ENCODE measurements at regions not wholly inside any gene's neighbourhood (a gene's known extent, or its start where the extent isn't known, plus 50 kb on each side); places are given as distances from the start of the nearest gene placed in this dataset.

- H3K4me2 ChIP-seq (ENCODE audit: low read length): no peak overlapping the region
- H3K9me3 ChIP-seq (ENCODE audit: low read length): no peaks in the 10 kb centered on the region
- TF ChIP-seq RAD21 (conservative IDR thresholded peaks at IDR 0.05): no peak
- no peak for TF ChIP-seq EP300 (conservative IDR thresholded peaks at IDR 0.05; ENCODE audit: poor library complexity, severe bottlenecking)
- no peaks in the 10 kb centered on the region for H3K27me3 ChIP-seq (ENCODE audit: insufficient read depth, low read depth, low read length)
- H3K9me2 ChIP-seq (ENCODE audit: insufficient read depth, low read length): no peaks in the 10 kb centered on the region
- no peaks in the 10 kb centered on the region for H3F3A ChIP-seq (ENCODE audit: insufficient read depth, low read length, poor library complexity, severe bottlenecking)
- no peaks in the 10 kb centered on the region for H4K20me1 ChIP-seq (ENCODE audit: insufficient read depth)
- no peaks in the 10 kb centered on the region for H3K79me2 ChIP-seq (replicated peaks; ENCODE audit: insufficient read depth, low read length)
- H3K27ac ChIP-seq (ENCODE audit: low read length): no peak overlapping the region
- no peak overlapping the region for H3K4me3 ChIP-seq (ENCODE audit: low read length)
- no peaks in the 10 kb centered on the region for H3K36me3 ChIP-seq (ENCODE audit: insufficient read depth, low read length)
- H3K9ac ChIP-seq (ENCODE audit: low read length): no peak overlapping the region
- no peak overlapping the region for H2AFZ ChIP-seq (ENCODE audit: low read depth, low read length)
Observed at GRCh38 chr12:23361971-23362370, 587.5 kb downstream of the SOX5 start.

- H3K4me3 ChIP-seq (ENCODE audit: low read length): no peak overlapping the region
- TF ChIP-seq CTCF (IDR thresholded peaks at IDR 0.05; ENCODE audit: poor library complexity, severe bottlenecking) (no peak), MXI1 (conservative IDR thresholded peaks at IDR 0.05; ENCODE audit: poor library complexity, severe bottlenecking) (no peak), TAF1 (IDR thresholded peaks at IDR 0.05; ENCODE audit: low read depth) (no peak), POLR2AphosphoS5 (IDR thresholded peaks at IDR 0.05) (no peak), EZH2 (IDR thresholded peaks at IDR 0.05; ENCODE audit: borderline replicate concordance, insufficient read depth, low read length, poor library complexity, severe bottlenecking) (no peak), RAD21 (conservative IDR thresholded peaks at IDR 0.05) (no peak)
- H3K36me3 ChIP-seq (ENCODE audit: insufficient read depth, low read length): no peaks in the 10 kb centered on the region
- no peaks in the 10 kb centered on the region for H3F3A ChIP-seq (ENCODE audit: insufficient read depth, low read length, poor library complexity, severe bottlenecking)
- H3K9me2 ChIP-seq (ENCODE audit: insufficient read depth, low read length): no peaks in the 10 kb centered on the region
- no peak overlapping the region for H3K9ac ChIP-seq (ENCODE audit: low read length)
- H3K9me3 ChIP-seq (ENCODE audit: low read length): no peaks in the 10 kb centered on the region
- H3K79me2 ChIP-seq (replicated peaks; ENCODE audit: insufficient read depth, low read length): no peaks in the 10 kb centered on the region
- no peak overlapping the region for H3K27ac ChIP-seq (ENCODE audit: low read length)
- peaks cover 3% of the 10 kb centered on the region for H4K20me1 ChIP-seq (ENCODE audit: insufficient read depth)
- H2AFZ ChIP-seq (ENCODE audit: low read depth, low read length): no peak overlapping the region
- no peaks in the 10 kb centered on the region for H3K27me3 ChIP-seq (ENCODE audit: insufficient read depth, low read depth, low read length)
- H3K4me2 ChIP-seq (ENCODE audit: low read length): no peak overlapping the region
Observed at GRCh38 chr12:23368590-23368989, 580.9 kb downstream of the SOX5 start.

- TF ChIP-seq TAF1 (IDR thresholded peaks at IDR 0.05; ENCODE audit: low read depth) (no peak), RAD21 (conservative IDR thresholded peaks at IDR 0.05) (no peak), MXI1 (conservative IDR thresholded peaks at IDR 0.05; ENCODE audit: poor library complexity, severe bottlenecking) (no peak), SMC3 (conservative IDR thresholded peaks at IDR 0.05; ENCODE audit: poor library complexity) (no peak), REST (IDR thresholded peaks at IDR 0.05; ENCODE audit: borderline replicate concordance) (no peak), EP300 (conservative IDR thresholded peaks at IDR 0.05; ENCODE audit: poor library complexity, severe bottlenecking) (no peak), POLR2AphosphoS5 (IDR thresholded peaks at IDR 0.05) (no peak), EZH2 (IDR thresholded peaks at IDR 0.05; ENCODE audit: borderline replicate concordance, insufficient read depth, low read length, poor library complexity, severe bottlenecking) (no peak), CTCF (IDR thresholded peaks at IDR 0.05; ENCODE audit: poor library complexity, severe bottlenecking) (no peak)
- Histone ChIP-seq H4K20me1 (ENCODE audit: insufficient read depth) (peaks cover 3% of the 10 kb centered on the region), H3K9me3 (ENCODE audit: low read length) (peaks cover 7% of the 10 kb centered on the region), H3K4me2 (ENCODE audit: low read length) (no peak overlapping the region), H3K79me2 (replicated peaks; ENCODE audit: insufficient read depth, low read length) (no peaks in the 10 kb centered on the region), H3K4me3 (ENCODE audit: low read length) (no peak overlapping the region), H3F3A (ENCODE audit: insufficient read depth, low read length, poor library complexity, severe bottlenecking) (no peaks in the 10 kb centered on the region), H3K9ac (ENCODE audit: low read length) (no peak overlapping the region), H3K27me3 (ENCODE audit: insufficient read depth, low read depth, low read length) (no peaks in the 10 kb centered on the region), H3K27ac (ENCODE audit: low read length) (no peak overlapping the region), H2AFZ (ENCODE audit: low read depth, low read length) (no peak overlapping the region), H3K9me2 (ENCODE audit: insufficient read depth, low read length) (no peaks in the 10 kb centered on the region), H3K36me3 (ENCODE audit: insufficient read depth, low read length) (no peaks in the 10 kb centered on the region)
Observed at GRCh38 chr12:23375621-23376020, 573.8 kb downstream of the SOX5 start.

Measured in neural cell (in vitro differentiated cells).